Fibroblast of skin of back (primary cell): ENCODE measurements at regions not wholly inside any gene's neighbourhood (a gene's known extent, or its start where the extent isn't known, plus 50 kb on each side); places are given as distances from the start of the nearest gene placed in this dataset.
A peak's percentile ranks its signal among the peaks of the same experiment; 100 is the strongest.
"Not testable (repeated sequence)": the region's sequence is repeated elsewhere in the genome, so short reads cannot be mapped to it uniquely, and the experiment has no call there.

Source experiments
- DNase-seq: peaks from one replicate; pipeline ENCODE4 v3.0.0-alpha.2; 2013

DNA sequence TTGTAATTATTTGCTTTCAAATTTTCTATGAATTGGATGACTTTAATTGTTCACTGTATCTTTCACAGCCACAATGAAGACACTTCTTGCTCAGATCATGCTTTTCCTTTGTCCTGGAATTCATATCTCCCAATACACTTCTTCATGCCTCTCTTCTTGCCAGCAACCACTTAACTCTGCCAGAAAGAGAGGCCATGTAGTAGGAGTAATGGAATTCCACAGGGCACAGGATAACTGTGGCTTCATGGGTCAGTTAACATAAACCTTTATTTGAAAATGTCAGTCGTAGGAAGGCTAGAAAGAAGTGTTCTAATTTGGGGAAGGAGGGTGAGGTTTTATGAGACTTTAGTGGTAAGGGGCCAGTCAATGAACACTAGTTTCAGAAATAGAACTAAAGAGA, 190.3 kb downstream of the TMEM167A start:
- DNase-seq: peak; percentile 46

DNA sequence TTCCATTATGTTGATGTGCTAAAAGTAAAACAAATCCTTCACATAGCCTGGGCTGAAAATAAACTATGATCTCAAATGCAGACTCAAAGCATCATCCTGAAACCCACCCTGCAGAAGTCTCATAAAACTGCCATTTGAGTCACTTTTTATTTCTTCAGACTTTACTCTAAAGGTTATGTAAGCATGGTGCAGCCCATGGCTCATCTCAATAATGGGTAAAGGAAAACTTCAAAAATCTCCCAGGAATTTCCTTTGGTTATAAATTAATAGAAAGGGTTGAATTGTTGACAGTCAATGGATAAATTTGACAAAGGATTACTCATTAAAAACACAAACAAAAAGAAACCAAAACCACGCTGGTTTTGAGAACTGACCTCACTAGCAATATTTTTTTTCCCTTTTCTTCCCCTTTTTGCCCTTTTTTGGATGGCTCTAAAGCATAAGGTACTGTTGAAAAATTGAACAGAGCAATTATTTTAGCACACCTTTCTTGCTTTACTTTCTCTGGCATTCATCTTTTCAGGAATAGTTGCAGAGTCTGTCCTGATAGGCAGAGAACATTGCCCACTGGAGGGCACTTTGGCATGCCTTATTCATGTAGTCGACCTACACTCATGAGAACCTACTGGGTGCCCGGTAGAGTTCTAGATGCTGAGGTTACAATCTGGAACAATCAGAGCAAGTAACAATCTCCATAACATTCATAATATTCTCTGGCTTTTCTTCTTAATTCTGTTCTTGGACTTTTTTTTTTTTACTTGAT, 191.4 kb downstream of the TMEM167A start:
- DNase-seq: peak; percentile 86

- DNase-seq: no peak
Observed at GRCh38 chr5:82884821-82885471, 192.2 kb downstream of the TMEM167A start.

GRCh38 chr5:82882316-82882715, 194.9 kb downstream of the TMEM167A start:
- no peak for DNase-seq

GRCh38 chr5:82881571-82882174, 195.5 kb downstream of the TMEM167A start:
- no peak for DNase-seq

- no peak for DNase-seq
Observed at GRCh38 chr5:82879089-82879488, 198.1 kb downstream of the TMEM167A start.

GRCh38 chr5:82873452-82873851, 203.7 kb downstream of the TMEM167A start:
- DNase-seq: no peak

GRCh38 chr5:82872321-82873288, 204.6 kb downstream of the TMEM167A start:
- not testable (repeated sequence) for DNase-seq

DNA sequence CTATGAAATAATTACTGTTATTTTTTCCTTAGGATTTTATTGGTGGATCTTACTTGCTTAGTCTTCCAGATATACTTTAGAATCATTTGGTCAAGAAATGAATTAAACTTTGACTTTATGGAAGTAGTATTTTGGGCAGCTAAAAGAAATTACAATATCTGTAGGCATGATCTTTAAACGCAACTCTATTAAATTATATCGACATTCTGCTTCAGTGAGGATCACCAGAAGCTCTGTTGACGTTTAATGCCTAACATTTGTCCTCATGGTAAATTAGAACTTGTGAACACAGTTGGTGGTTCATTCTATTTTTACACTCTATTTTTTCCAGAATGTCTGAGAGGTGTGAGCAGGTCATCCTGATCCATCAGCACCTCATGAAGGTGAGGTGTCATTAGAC, 211.6 kb downstream of the TMEM167A start:
- DNase-seq: no peak

DNA sequence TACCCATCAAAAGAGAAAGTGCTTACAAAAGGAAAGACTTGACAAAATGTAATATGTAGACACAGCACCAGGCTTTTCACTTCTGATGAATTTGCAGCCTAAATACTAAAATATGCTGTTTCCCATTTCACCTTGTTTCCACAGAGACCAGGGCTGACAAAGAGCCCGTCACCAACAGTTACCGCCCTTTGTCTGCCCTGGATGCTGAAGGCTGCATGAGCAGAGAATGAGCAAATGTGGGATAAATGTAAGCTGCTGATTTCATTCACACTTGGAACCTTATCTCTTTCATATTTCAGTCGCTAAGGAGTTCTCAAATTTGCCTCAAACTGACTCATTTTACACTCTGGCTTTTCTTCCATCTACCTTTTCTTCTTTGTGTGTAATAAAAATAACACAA, 213.9 kb downstream of the TMEM167A start:
- no peak for DNase-seq

- DNase-seq: no peak
Observed at GRCh38 chr5:82862711-82863110, 214.5 kb downstream of the TMEM167A start.

- no peak for DNase-seq
Observed at GRCh38 chr5:82862261-82862660, 214.9 kb downstream of the TMEM167A start.

DNA sequence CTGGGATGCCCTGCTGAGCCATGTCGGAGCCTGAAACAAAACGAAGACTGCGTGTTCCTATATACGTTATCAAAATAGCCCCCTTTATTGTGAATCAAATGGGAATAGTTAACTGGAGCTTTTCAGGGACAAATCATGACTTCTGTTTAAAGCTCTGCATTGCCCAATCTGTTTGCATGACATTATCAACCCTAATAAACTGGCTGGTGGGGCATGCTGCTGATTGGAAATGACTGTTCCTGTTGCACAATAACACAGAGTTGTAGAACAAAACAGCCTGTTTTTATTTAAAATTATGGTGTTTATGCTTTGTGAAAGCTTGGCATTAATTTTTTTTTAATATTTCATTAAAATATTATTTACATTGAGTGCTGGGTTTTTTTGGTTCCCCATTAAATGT, 215.5 kb downstream of the TMEM167A start:
- no peak for DNase-seq

DNA sequence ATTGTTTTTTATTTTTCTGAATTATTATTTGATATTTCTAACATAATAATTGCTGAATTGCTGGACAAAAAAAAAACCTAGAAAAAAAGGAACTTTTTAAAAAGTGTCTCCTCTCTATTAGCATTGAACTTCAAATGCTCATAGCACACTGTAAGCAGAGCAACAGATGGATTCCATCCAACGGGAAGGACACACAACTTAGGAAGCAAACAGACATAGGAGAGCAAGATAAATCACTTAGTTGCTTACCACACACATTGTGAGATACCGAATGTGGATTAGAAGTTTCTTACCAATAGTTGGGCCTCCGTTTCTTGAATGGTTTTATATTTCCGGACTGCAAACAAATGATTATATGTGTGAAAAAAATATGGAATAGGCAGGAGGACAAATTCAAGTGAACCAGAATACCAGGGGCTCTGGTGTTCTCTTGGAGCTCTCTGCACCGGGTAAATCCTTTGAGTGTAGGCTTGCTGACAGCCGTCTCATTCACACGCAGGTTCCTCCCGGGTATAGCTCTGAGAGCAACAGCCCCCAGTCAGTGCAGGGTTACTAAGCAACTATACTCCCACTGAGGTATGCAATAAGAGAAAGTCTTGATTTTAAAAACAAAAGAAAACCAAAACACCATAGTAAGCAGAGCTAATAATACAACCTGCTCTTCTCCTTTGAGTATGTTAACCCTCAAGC, 217.6 kb downstream of the TMEM167A start:
- no peak for DNase-seq

GRCh38 chr5:82858151-82859025, 218.8 kb downstream of the TMEM167A start:
- DNase-seq: no peak

DNA sequence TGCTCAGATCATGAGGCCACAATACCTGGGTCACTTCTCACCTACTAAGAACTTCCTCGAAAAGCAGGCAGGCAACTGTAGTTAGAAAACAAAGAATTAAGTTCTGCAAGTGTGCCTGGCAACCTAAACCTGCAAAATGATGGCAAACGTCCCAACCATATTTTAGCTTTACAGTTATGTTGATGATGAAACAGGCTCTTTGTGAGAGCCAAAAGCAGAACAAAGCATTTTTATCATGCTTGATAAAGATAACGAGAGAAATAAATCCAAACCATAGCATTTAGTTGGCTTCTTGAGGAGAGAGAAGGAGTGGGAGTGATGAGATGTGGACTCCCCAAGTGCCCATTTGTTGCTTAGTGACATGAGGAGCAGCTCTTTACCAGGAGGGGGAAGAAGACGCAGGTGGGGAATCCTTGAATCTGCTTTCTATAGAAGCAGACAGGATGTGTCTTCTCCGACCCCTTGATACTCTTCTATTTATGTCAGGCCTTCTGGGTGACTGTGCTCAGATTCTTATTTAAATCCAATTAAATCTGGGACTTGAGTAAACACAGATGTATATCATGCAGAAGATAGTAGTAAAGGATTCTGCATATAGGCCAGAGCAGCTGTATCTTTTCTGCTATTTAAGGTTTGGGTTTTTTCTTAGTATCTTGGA, 221.2 kb downstream of the TMEM167A start:
- no peak for DNase-seq

DNA sequence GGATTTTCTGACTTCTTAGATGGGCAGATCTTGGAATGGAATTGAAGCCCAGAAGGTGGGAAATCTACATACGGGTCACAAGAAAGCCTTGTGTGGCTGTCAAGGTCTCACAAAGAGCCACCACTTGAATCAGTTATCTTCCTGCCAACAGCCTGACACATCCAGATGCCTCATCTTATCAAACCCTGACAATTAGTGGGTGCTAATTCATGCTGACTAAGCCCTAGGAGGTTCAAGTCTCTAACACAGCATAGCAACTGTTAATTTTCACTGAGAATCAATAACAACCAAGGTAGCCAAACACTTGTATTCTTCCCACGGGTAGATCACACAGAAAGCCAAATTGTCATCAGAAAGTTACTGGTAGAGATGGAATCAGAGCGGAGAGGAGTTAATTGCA, 222.2 kb downstream of the TMEM167A start:
- DNase-seq: no peak

DNA sequence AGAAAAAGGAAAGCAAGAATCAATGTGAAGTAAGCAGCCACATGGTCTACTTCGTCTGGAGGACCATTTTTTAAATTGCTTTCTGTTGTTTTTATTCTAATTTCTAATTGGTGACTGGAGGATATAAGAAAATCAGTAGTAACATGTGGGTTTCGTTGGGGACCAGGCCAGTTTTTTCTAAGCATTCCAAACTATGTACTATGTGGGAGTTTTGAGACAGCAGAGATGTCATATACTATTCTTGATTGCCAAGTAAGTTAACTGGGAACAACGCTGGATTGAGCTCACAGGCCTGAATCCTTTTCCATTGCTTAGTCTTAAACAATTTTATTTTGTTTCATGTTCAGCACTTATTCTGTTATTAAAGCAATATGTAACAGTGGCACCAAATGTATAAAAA, 225.7 kb downstream of the TMEM167A start:
- peak; percentile 6 for DNase-seq

DNA sequence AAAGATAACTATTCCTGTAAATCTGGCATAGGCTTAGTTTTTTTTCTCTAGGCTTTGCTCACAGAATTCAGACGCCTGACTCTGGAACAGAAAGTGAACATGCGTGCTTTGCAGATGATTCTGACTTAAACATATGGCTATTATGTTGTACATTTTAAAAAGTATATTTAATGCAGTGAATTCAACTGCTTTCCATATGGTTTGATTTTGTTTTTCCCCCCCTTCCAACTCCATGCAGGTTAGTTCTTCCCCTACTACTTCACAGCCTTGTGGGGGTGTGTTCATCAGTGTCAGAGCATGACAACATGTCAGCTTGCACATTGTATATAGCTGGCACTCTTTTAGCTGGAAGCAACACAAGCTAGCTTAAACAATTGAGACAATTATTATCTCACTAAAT, 226.8 kb downstream of the TMEM167A start:
- no peak for DNase-seq

DNA sequence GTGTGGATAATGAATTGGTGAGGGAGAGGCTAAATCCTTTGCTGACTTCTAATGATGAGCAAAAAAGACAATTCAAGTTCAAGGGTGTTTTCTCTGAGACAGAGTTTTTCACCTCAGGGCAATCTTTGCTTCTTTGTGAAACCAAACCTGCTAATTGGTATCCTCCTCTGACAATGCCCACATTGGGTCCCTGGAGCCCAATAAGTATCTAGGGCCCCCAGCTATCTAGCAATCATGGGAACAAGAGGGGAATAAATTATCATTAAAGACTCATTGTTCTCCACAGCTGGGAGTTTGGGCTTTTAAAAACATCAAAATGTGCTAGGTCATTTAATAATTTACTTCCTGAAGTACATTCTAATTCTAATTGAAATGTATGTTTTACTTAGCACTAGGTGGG, 227.3 kb downstream of the TMEM167A start:
- DNase-seq: no peak

GRCh38 chr5:82847562-82847961, 229.6 kb downstream of the TMEM167A start:
- no peak for DNase-seq
